ENCODE measurements at regions not wholly inside any gene's neighbourhood (a gene's known extent, or its start where the extent isn't known, plus 50 kb on each side); places are given as distances from the start of the nearest gene placed in this dataset.
A peak's percentile ranks its signal among the peaks of the same experiment; 100 is the strongest.

GRCh38 chr11:122604621-122605020 lies 50.9 kb upstream of the UBASH3B start:
- H3K4me3 Mint-ChIP-seq (ENCODE audit: unreplicated experiment): no peak overlapping the region
- no peaks in the 10 kb centered on the region for H3K9me3 Mint-ChIP-seq (ENCODE audit: low read depth)
- H3K27me3 Mint-ChIP-seq (ENCODE audit: low read depth): no peaks in the 10 kb centered on the region
- H3K36me3 Mint-ChIP-seq (ENCODE audit: low read depth): no peaks in the 10 kb centered on the region
- H3K4me1 Mint-ChIP-seq (ENCODE audit: low read depth): peaks cover 16% of the 10 kb centered on the region
- H3K27ac Mint-ChIP-seq (ENCODE audit: unreplicated experiment): no peak overlapping the region
- TF ChIP-seq CTCF (IDR thresholded peaks at IDR 0.05): no peak
- no peak for DNase-seq (ENCODE audit: low spot score)

GRCh38 chr11:122601141-122602125 lies 54.1 kb upstream of the UBASH3B start:
- no peaks in the 10 kb centered on the region for H3K9me3 Mint-ChIP-seq (ENCODE audit: low read depth)
- TF ChIP-seq CTCF (IDR thresholded peaks at IDR 0.05): no peak
- no peaks in the 10 kb centered on the region for H3K36me3 Mint-ChIP-seq (ENCODE audit: low read depth)
- H3K4me3 Mint-ChIP-seq (ENCODE audit: unreplicated experiment): no peak overlapping the region
- peak overlapping the region; percentile 55 for H3K27ac Mint-ChIP-seq (ENCODE audit: unreplicated experiment)
- DNase-seq (ENCODE audit: low spot score): no peak
- H3K27me3 Mint-ChIP-seq (ENCODE audit: low read depth): no peaks in the 10 kb centered on the region
- peaks cover 24% of the 10 kb centered on the region for H3K4me1 Mint-ChIP-seq (ENCODE audit: low read depth)

- no peak overlapping the region for H3K4me3 Mint-ChIP-seq (ENCODE audit: unreplicated experiment)
- no peaks in the 10 kb centered on the region for H3K9me3 Mint-ChIP-seq (ENCODE audit: low read depth)
- no peak overlapping the region for H3K27ac Mint-ChIP-seq (ENCODE audit: unreplicated experiment)
- peaks cover 23% of the 10 kb centered on the region for H3K4me1 Mint-ChIP-seq (ENCODE audit: low read depth)
- no peaks in the 10 kb centered on the region for H3K36me3 Mint-ChIP-seq (ENCODE audit: low read depth)
- no peaks in the 10 kb centered on the region for H3K27me3 Mint-ChIP-seq (ENCODE audit: low read depth)
- no peak for DNase-seq (ENCODE audit: low spot score)
- no peak for TF ChIP-seq CTCF (IDR thresholded peaks at IDR 0.05)
Observed at GRCh38 chr11:122600290-122600689, 55.2 kb upstream of the UBASH3B start.

- Mint-ChIP-seq H3K27ac (ENCODE audit: unreplicated experiment) (no peak overlapping the region), H3K27me3 (ENCODE audit: low read depth) (no peaks in the 10 kb centered on the region), H3K9me3 (ENCODE audit: low read depth) (no peaks in the 10 kb centered on the region)
Observed at GRCh38 chr11:122599434-122599833, 56.1 kb upstream of the UBASH3B start.

GRCh38 chr11:122598971-122599370 lies 56.6 kb upstream of the UBASH3B start:
- H3K27ac Mint-ChIP-seq (ENCODE audit: unreplicated experiment): no peak overlapping the region
- H3K36me3 Mint-ChIP-seq (ENCODE audit: low read depth): no peaks in the 10 kb centered on the region
- peaks cover 21% of the 10 kb centered on the region for H3K4me1 Mint-ChIP-seq (ENCODE audit: low read depth)
- no peak for DNase-seq (ENCODE audit: low spot score)
- H3K4me3 Mint-ChIP-seq (ENCODE audit: unreplicated experiment): no peak overlapping the region
- H3K9me3 Mint-ChIP-seq (ENCODE audit: low read depth): no peaks in the 10 kb centered on the region
- no peak for TF ChIP-seq CTCF (IDR thresholded peaks at IDR 0.05)
- H3K27me3 Mint-ChIP-seq (ENCODE audit: low read depth): no peaks in the 10 kb centered on the region

More at GRCh38 chr11:122599434-122599833, 56.1 kb upstream of the UBASH3B start:
- Mint-ChIP-seq H3K4me3 (ENCODE audit: unreplicated experiment) (no peak overlapping the region), H3K4me1 (ENCODE audit: low read depth) (peaks cover 21% of the 10 kb centered on the region), H3K36me3 (ENCODE audit: low read depth) (no peaks in the 10 kb centered on the region)
- no peak for DNase-seq (ENCODE audit: low spot score)
- TF ChIP-seq CTCF (IDR thresholded peaks at IDR 0.05): no peak

Measured in chondrocyte (in vitro differentiated cells).